MCF 10A (cell line): ENCODE measurements at regions not wholly inside any gene's neighbourhood (a gene's known extent, or its start where the extent isn't known, plus 50 kb on each side); places are given as distances from the start of the nearest gene placed in this dataset.

Experiments used
- BruUV-seq: library from RNA; stranded (reverse); fragments of 400-500 nt; replicated peaks from 2 replicates; lab custom pipeline; 2021; lab: Mats Ljungman, UMichigan
- CTCF ChIA-PET: fragments of 300-600 bp; sonication (Branson Sonifier 250); formaldehyde crosslinking; extraction: SDS; loops from one replicate; lab custom pipeline; 2021; ENCODE audit warnings: antibody characterized with exemption, inconsistent platforms; lab: Yijun Ruan, JAX
- POLR2A ChIA-PET: fragments of 300-600, 350-650 bp; sonication (Branson Sonifier 250); formaldehyde crosslinking; extraction: SDS; loops from one replicate; lab custom pipeline; 2020; ENCODE audit warnings: antibody characterized with exemption, inconsistent platforms; lab: Yijun Ruan, JAX
- DNase-seq: peaks from one replicate; pipeline ENCODE4 v3.0.0-alpha.2; 2018; ENCODE audit not compliant: unreplicated experiment
- H3K27ac Mint-ChIP-seq: one replicate; pipeline ENCODE4 v1.8.0; 2022; ENCODE audit warnings: mild to moderate bottlenecking, low read depth, mixed read lengths; ENCODE audit not compliant: unreplicated experiment
- H3K27me3 Mint-ChIP-seq: one replicate; pipeline ENCODE4 v1.8.0; 2022; ENCODE audit warnings: mixed read lengths; ENCODE audit not compliant: insufficient read depth, unreplicated experiment
- H3K36me3 Mint-ChIP-seq: one replicate; pipeline ENCODE4 v1.8.0; 2022; ENCODE audit warnings: mild to moderate bottlenecking, moderate library complexity, mixed read lengths; ENCODE audit not compliant: insufficient read depth, unreplicated experiment
- H3K4me1 Mint-ChIP-seq: one replicate; pipeline ENCODE4 v1.8.0; 2022; ENCODE audit warnings: mixed read lengths; ENCODE audit not compliant: insufficient read depth, unreplicated experiment
- H3K4me3 Mint-ChIP-seq: one replicate; pipeline ENCODE4 v1.8.0; 2022; ENCODE audit warnings: mild to moderate bottlenecking, moderate library complexity, mixed read lengths; ENCODE audit not compliant: unreplicated experiment
- H3K9me3 Mint-ChIP-seq: one replicate; pipeline ENCODE4 v1.8.0; 2022; ENCODE audit warnings: mixed read lengths; ENCODE audit not compliant: unreplicated experiment
- intact Hi-C: fragments of 100-400 bp; cut with micrococcal nuclease; formaldehyde crosslinking; loops from 2 replicates; pipeline ENCODE4 v1.14.1; 2022
- TF ChIP-seq, protein P1 (sequence below): fragments of 200-600 bp; IDR thresholded peaks from one replicate; pipeline ENCODE4 v1.8.0; 2022; ENCODE audit warnings: antibody characterized with exemption, mild to moderate bottlenecking; ENCODE audit not compliant: unreplicated experiment

DNA sequence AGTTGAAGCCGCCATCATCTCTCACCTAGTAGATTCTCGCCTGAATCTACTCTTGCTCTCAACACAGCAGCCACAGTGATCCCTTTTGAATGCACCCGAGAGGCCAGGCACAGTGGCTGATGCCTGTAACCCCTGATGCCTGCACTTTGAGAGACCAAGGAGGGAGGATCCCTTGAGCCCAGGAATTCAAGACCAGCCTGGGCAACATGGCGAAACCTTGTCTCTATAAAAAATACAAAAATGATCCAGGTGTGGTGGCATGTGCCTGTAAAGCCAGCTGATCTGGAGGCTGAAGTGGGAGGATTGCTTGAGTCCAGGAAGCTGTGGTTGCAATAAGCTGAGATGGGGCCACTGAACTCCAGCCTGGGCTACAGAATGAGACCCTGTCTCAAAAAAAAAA, 60.3 kb upstream of the EML4 start:
- no peaks in the 10 kb centered on the region for H3K36me3 Mint-ChIP-seq
- intact Hi-C loops: no loop called here
- no peaks in the 10 kb centered on the region for H3K27me3 Mint-ChIP-seq
- TF ChIP-seq, protein P1, sequence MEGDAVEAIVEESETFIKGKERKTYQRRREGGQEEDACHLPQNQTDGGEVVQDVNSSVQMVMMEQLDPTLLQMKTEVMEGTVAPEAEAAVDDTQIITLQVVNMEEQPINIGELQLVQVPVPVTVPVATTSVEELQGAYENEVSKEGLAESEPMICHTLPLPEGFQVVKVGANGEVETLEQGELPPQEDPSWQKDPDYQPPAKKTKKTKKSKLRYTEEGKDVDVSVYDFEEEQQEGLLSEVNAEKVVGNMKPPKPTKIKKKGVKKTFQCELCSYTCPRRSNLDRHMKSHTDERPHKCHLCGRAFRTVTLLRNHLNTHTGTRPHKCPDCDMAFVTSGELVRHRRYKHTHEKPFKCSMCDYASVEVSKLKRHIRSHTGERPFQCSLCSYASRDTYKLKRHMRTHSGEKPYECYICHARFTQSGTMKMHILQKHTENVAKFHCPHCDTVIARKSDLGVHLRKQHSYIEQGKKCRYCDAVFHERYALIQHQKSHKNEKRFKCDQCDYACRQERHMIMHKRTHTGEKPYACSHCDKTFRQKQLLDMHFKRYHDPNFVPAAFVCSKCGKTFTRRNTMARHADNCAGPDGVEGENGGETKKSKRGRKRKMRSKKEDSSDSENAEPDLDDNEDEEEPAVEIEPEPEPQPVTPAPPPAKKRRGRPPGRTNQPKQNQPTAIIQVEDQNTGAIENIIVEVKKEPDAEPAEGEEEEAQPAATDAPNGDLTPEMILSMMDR: no peak
- POLR2A ChIA-PET: no interaction called here
- DNase-seq: no peak
- H3K4me1 Mint-ChIP-seq: no peaks in the 10 kb centered on the region
- no peak overlapping the region for H3K27ac Mint-ChIP-seq
- H3K9me3 Mint-ChIP-seq: no peaks in the 10 kb centered on the region
- no TSS peak for BruUV-seq
- no peak overlapping the region for H3K4me3 Mint-ChIP-seq
- CTCF ChIA-PET: interaction anchor here (0.9 kb wide), 1 partner anchor 14 kb away, joined by 3 read pairs; no protein-coding TSS in a partner anchor

DNA sequence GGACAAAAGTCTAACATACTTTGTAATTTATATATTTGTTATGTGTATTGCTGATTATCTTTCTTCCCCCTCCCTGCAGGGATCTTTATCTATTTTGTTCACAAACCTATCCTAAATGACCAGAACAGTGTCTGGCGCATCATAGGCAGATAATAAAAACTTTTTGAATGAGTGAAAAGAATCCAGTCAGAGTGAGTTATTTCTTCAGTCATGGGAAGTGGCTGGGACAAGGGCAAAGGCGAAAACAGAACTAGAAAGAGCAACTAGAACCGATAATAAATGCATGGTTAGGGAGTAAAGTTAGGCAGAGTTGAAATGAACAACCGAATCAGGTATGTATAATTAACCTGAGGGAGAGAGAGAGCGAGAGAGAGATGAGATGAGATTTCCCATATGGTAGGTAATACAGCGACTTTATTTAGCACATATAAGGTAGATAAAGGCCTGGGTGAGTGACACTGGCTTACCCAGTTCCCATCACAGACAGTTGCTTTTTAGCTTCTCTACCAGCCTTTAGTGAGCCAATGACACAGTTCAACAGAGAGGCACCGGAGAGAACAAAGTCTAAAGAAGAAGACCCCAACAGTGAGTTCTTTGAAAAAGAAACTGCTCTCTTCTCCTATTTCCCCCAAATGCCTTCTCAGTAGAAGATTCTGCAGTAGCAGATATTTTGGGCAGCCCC, 59.1 kb upstream of the EML4 start:
- BruUV-seq: no TSS peak
- ChIA-PET CTCF (interaction anchor here (0.7 to 1.1 kb wide), 3 partner anchors 14 to 129 kb away, joined by 3 to 4 read pairs (median 3); no protein-coding TSS in a partner anchor), POLR2A (no interaction called here)
- no peaks in the 10 kb centered on the region for H3K27me3 Mint-ChIP-seq
- peaks cover 5% of the 10 kb centered on the region for H3K4me1 Mint-ChIP-seq
- DNase-seq: no peak
- no peak overlapping the region for H3K4me3 Mint-ChIP-seq
- no peaks in the 10 kb centered on the region for H3K9me3 Mint-ChIP-seq
- H3K27ac Mint-ChIP-seq: no peak overlapping the region
- TF ChIP-seq, protein P1: no peak
- H3K36me3 Mint-ChIP-seq: no peaks in the 10 kb centered on the region
- intact Hi-C loops: no loop called here

DNA sequence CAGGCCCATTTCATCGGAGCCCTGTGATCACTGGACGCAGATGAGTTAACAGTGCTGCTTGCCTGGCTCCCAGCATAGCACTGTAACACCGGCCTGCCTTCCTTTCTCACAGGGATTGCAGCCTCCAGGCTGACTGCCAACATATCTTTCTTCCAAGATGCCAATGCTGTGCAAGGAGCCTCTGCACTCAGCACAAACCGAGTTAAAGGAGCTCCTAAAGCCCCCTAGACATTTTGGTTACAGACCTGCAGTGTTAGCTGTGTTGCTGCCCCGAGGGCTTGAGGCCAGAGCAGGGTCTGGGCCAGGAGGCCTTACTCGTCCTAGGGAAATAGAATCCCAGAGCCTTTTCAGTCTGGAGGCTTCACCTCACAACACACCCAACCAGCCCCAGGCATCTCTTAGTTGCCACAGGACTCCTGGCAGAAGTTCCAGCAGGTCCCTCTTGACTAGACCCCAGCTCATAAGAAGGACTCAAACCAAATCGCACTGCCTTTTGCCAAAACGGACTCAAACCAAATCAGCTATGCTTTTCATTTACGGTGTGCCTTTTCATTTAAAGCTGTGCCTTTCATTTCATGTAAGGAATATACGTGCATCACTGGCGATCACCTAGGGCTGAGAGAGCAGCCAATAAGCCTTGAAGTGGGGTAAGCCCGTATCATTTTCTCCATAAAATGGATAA, 58.4 kb upstream of the EML4 start:
- Mint-ChIP-seq H3K27me3 (no peaks in the 10 kb centered on the region), H3K27ac (no peak overlapping the region), H3K9me3 (no peaks in the 10 kb centered on the region), H3K36me3 (no peaks in the 10 kb centered on the region), H3K4me1 (peaks cover 5% of the 10 kb centered on the region), H3K4me3 (no peak overlapping the region)
- no peak for DNase-seq
- ChIA-PET POLR2A (interaction anchor here (0.6 kb wide), 1 partner anchor 26 kb away, joined by 3 read pairs; no protein-coding TSS in a partner anchor), CTCF (interaction anchor here (1.0 to 1.1 kb wide), 2 partner anchors 14 to 15 kb away, joined by 3 read pairs; no protein-coding TSS in a partner anchor)
- TF ChIP-seq, protein P1: no peak
- BruUV-seq: no TSS peak
- intact Hi-C loops: no loop called here

DNA sequence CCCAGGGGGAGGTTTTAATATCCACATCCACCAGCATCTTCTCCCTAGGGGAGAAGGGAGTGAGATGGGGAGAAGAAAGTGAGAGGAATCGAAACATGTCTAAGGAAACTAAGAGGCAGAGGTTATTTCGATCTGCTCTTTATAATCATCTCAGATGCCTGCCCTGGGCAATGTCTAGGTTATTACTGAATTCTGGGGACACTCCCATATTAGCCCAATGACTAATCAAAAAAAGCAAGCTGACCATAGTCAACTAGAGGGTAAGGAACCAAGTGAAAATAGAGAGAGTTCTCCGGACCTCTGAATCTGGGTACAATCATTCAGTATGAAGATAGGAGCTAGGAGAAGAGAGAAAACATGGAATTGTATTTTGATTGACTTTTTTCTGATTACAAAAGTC, 56.7 kb upstream of the EML4 start:
- TF ChIP-seq, protein P1: no peak
- Mint-ChIP-seq H3K27ac (no peak overlapping the region), H3K4me3 (no peak overlapping the region), H3K4me1 (peaks cover 11% of the 10 kb centered on the region), H3K9me3 (no peaks in the 10 kb centered on the region), H3K27me3 (no peaks in the 10 kb centered on the region), H3K36me3 (no peaks in the 10 kb centered on the region)
- BruUV-seq: no TSS peak
- CTCF ChIA-PET: interaction anchor here (0.7 to 1.6 kb wide), 3 partner anchors 16 to 1792 kb away, joined by 3 to 5 read pairs (median 3); no protein-coding TSS in a partner anchor
- DNase-seq: no peak
- POLR2A ChIA-PET: no interaction called here
- intact Hi-C loops: no loop called here
